OCI-LY3 (cell line): ENCODE measurements at regions not wholly inside any gene's neighbourhood (a gene's known extent, or its start where the extent isn't known, plus 50 kb on each side); places are given as distances from the start of the nearest gene placed in this dataset.

ENCODE experiments used
- CTCF ChIP-seq: fragments of 200-600, 300-600 bp; sonication (generic); IDR thresholded peaks from 2 replicates; pipeline ENCODE4 v1.5.1; 2014; ENCODE audit warnings: antibody characterized with exemption, low read length, low read depth
- EZH2phosphoT487 ChIP-seq: fragments of 200-600 bp; shearing (Covaris generic); IDR thresholded peaks from 2 replicates; pipeline ENCODE4 v1.6.1; 2018; ENCODE audit warnings: antibody characterized with exemption, mixed run types, low read depth

DNA sequence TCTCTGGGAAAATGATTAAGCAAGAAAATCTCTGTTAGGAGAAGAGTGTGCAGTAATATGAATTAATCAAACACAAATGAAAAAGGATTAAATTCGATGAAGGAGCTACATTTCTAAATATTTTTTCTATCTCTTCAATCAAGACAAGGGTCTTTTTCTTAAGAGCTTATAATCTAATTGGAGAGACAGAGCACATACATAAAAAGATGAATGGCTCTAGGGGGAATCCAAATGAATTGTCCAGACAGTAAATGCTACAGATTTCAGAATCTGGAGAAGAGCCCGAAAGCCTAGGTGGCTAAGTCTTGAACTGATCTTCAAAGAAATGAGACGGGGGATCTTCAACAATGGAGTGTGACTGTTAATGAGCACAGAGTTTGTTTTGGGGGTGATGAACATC is 723.6 kb downstream of the UTRN start:
- TF ChIP-seq CTCF = no peak
- no peak for TF ChIP-seq EZH2phosphoT487
